GM06990 (cell line): ENCODE measurements at regions not wholly inside any gene's neighbourhood (a gene's known extent, or its start where the extent isn't known, plus 50 kb on each side); places are given as distances from the start of the nearest gene placed in this dataset.
"Not testable (repeated sequence)": the region's sequence is repeated elsewhere in the genome, so short reads cannot be mapped to it uniquely, and the experiment has no call there.

Experiments
- DNase-seq: peaks from one replicate; pipeline ENCODE4 v3.0.0-alpha.2; 2011; ENCODE audit not compliant: insufficient read length; ENCODE audit errors: extremely low read depth
- H3K27me3 ChIP-seq: replicated peaks from 2 replicates; pipeline ENCODE4 v1.6.0; 2011; ENCODE audit warnings: low read length; ENCODE audit not compliant: control insufficient read depth, insufficient read depth
- H3K36me3 ChIP-seq: 2 replicates; pipeline ENCODE4 v1.5.1; 2011; ENCODE audit warnings: low read length; ENCODE audit not compliant: control insufficient read depth, insufficient read depth
- H3K4me3 ChIP-seq: replicated peaks from 2 replicates; pipeline ENCODE4 v1.5.1; 2011; ENCODE audit warnings: low read depth, mild to moderate bottlenecking, control low read depth, low read length
- CTCF ChIP-seq: IDR thresholded peaks from 2 replicates; pipeline ENCODE4 v1.5.1; 2011; ENCODE audit warnings: low read length, control low read depth, mild to moderate bottlenecking, inconsistent platforms; ENCODE audit not compliant: insufficient read depth, poor library complexity, severe bottlenecking

DNA sequence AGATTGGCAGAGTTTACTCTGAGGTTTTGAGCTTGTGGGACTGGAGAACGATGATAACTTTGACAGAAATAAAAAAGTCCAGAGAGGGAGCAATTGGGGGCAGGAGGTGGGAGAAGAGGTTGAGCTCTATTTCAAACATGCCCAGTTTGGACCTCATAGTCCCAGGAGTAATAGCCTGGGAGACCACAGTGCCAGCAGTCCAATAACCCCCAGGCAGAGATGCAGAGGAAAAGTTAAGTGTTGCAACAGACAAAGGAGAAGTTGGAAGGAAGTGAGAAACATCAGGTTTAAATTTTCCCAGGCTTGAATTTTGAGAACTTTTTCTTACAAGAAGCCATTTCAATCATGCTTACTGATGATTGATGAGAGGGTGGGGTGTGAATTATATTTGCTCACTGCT is 117.0 kb upstream of the GHR start:
- H3K36me3 ChIP-seq: no peaks in the 10 kb centered on the region
- no peaks in the 10 kb centered on the region; the same call in 1 of the 2 replicates for H3K27me3 ChIP-seq
- no peak for TF ChIP-seq CTCF
- no peak for DNase-seq
- H3K4me3 ChIP-seq: no peak overlapping the region

DNA sequence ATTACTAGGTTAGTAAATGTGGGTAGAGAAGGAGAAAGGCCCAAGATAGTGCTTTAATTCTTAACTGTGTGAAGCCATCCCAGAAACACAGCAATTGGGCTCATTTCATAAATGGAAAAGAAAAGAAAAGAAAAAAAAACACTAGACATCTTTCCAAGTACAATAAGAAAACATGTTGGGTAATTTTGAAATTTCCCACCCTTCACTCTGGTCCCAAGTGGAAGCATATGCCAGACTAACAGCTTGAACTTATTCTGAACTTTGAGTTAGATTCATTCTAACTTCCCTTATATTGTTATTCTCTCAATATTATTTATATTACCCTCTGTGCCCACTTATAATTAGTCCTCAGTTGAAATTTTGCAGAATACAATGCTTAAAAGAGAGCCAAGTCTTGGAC is 113.4 kb upstream of the GHR start:
- TF ChIP-seq CTCF: no peak
- H3K27me3 ChIP-seq: no peaks in the 10 kb centered on the region; the same call in 1 of the 2 replicates

DNA sequence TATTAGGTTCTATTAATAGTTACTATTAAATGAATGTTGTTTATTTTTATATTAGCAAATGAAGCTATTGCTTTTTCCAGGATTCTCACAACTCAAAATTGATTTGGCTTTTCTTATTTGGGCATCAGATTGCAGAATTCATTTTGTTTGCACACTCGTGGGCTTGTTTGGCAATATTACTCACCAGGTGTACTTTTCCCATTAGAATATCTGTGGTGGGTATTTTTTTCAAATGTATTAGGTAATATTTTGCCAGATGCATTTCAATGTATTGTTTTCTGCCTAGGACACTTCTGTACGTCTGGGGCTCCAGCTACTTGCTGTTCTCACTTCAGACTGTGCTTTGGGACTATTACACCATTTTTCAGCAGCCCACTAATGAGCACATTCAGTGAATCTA is 108.0 kb upstream of the GHR start:
- TF ChIP-seq CTCF: no peak
- Histone ChIP-seq H3K36me3 (no peaks in the 10 kb centered on the region), H3K4me3 (no peak overlapping the region), H3K27me3 (no peaks in the 10 kb centered on the region)
- DNase-seq: no peak

More for the DNA sequence above, 113.4 kb upstream of the GHR start:
- DNase-seq: no peak
- no peaks in the 10 kb centered on the region for H3K36me3 ChIP-seq
- H3K4me3 ChIP-seq: no peak overlapping the region

- TF ChIP-seq CTCF: no peak
- Histone ChIP-seq H3K27me3 (no peaks in the 10 kb centered on the region), H3K36me3 (no peaks in the 10 kb centered on the region), H3K4me3 (no peak overlapping the region)
- DNase-seq: no peak
These were observed 105.7 kb upstream of the GHR start for GRCh38 chr5:42317575-42317974.

GRCh38 chr5:42319546-42319945 is 103.7 kb upstream of the GHR start:
- not testable (repeated sequence) for DNase-seq, H3K4me3 ChIP-seq, H3K27me3 ChIP-seq, H3K36me3 ChIP-seq

DNA sequence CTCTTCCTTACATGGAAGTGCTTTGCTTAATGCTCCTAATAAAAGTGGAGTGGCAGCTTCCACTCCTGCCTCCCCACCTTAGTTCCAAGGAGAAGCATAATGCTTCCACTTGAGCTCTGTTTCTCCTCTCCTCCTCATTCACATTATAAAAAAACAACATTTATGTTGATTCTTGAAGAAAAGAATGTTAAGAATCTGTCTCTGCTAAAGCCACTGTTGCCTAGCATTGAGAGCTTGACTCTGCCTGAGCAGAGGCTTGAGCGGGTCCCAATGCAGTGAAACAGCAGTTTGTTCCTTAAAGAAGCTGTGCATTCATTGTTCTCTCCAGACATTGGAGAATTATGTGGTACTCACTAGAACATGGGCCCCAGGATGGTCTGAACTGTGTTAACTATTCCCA is 101.5 kb upstream of the GHR start:
- no peak for DNase-seq
- Histone ChIP-seq H3K36me3 (no peaks in the 10 kb centered on the region), H3K27me3 (no peaks in the 10 kb centered on the region), H3K4me3 (no peak overlapping the region)
- TF ChIP-seq CTCF: no peak
